Omental fat pad (tissue), 3 donors: ENCODE measurements at regions not wholly inside any gene's neighbourhood (a gene's known extent, or its start where the extent isn't known, plus 50 kb on each side); places are given as distances from the start of the nearest gene placed in this dataset. TPM values are rescaled to one million over a fixed set of nuclear protein-coding genes. Genes with fewer than 3 reads are reported as not detected.

Source experiments
- ATAC-seq: fragments of 150-250 bp; one replicate; pipeline ENCODE4 v1.9.1; 2016; ENCODE audit warnings: mild to moderate bottlenecking, moderate library complexity; ENCODE audit not compliant: low FRiP score
- DNase-seq: peaks from one replicate; pipeline ENCODE4 v3.0.0-alpha.2; 2019; ENCODE audit warnings: low spot score
- CTCF ChIP-seq, 3 donors: fragments of 450-650 bp; IDR thresholded peaks; one replicate each; pipeline ENCODE4 v1.5.1; 2016 to 2017; ENCODE audit warnings: antibody characterized with exemption in 3 of 3, mild to moderate bottlenecking in 3 of 3, moderate library complexity in 2 of 3
- small RNA-seq: library from RNA; depleted of rRNA; stranded (forward); fragments of <200 nt; gene quantifications from one replicate; pipeline ENCODE3, GENCODE V24; 2016

GRCh38 chr2:121160366-121160765, 124.6 kb downstream of the TFCP2L1 start:
- no peak for TF ChIP-seq CTCF (IDR thresholded peaks at IDR 0.05)
- no peak for DNase-seq
- no peak for ATAC-seq

DNA sequence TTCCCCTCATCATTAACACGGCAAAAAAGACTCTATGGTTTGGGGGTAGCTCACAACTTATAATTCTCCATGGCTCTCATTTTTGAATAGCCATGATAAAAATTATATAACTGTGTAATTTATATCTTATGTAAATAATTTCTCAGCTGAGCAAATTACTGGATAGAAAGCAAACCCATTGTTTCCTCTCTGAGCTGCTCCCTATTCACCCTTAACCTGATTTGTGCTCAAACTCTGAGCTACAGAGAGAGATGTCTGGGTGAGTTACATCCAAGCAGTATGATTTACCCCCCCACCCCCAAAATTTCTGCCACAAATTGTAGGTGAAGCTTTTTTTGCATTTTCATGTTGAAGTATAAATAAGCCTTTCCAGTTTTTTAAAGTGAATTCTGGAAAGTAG, 123.7 kb downstream of the TFCP2L1 start:
- no peak for TF ChIP-seq CTCF (IDR thresholded peaks at IDR 0.05)
- ATAC-seq (no peak), DNase-seq (no peak)

GRCh38 chr2:121162893-121163292, 122.1 kb downstream of the TFCP2L1 start:
- no peak for TF ChIP-seq CTCF (IDR thresholded peaks at IDR 0.05)
- DNase-seq, result no peak
- ATAC-seq, result no peak

DNA sequence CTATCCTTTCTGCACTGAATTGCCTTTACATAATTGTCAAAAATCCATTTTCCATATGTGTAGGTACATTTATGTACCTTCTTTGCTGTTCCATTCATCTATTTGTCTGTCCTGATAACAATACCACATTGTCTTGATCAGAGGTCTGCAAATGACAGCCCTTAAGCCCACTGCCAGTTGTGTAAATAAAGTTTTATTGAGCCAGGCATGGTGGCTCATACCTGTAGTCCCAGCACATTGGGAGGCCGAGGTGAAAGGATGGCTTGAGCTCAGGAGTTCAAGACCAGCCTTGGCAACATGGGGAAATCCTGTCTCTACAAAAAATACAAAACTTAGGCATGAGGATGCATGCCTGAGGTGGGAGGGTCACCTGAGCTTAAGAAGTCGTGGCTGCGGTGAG, 121.0 kb downstream of the TFCP2L1 start:
- TF ChIP-seq CTCF (IDR thresholded peaks at IDR 0.05), result no peak
- no peak for ATAC-seq

GRCh38 chr2:121165038-121165542, 119.9 kb downstream of the TFCP2L1 start:
- DNase-seq (no peak), ATAC-seq (no peak)
- TF ChIP-seq CTCF (IDR thresholded peaks at IDR 0.05), result no peak

More for the DNA sequence above, 121.0 kb downstream of the TFCP2L1 start:
- DNase-seq, result no peak

Small RNAs in the stretch of these regions (small RNA-seq; reads per million reads assigned to genes)
- gene RF00019, result not detected
